Stimulated activated CD8-positive, alpha-beta memory T cell treated with anti-CD3 and anti-CD28 coated beads, Interleukin-15, amount 100 ng/mL, for 48 hours (primary cell): ENCODE measurements at regions not wholly inside any gene's neighbourhood (a gene's known extent, or its start where the extent isn't known, plus 50 kb on each side); places are given as distances from the start of the nearest gene placed in this dataset.
A peak's percentile ranks its signal among the peaks of the same experiment; 100 is the strongest.
"Not testable (repeated sequence)": the region's sequence is repeated elsewhere in the genome, so short reads cannot be mapped to it uniquely, and the experiment has no call there.

Experiments used
- DNase-seq, 2 donors: peaks; one replicate each; pipeline ENCODE4 v3.0.0-alpha.2; 2020; ENCODE audit warnings: low read depth in 2 of 2

GRCh38 chr2:234406085-234406484 lies 90.8 kb downstream of the ARL4C start:
- no peak for DNase-seq

DNA sequence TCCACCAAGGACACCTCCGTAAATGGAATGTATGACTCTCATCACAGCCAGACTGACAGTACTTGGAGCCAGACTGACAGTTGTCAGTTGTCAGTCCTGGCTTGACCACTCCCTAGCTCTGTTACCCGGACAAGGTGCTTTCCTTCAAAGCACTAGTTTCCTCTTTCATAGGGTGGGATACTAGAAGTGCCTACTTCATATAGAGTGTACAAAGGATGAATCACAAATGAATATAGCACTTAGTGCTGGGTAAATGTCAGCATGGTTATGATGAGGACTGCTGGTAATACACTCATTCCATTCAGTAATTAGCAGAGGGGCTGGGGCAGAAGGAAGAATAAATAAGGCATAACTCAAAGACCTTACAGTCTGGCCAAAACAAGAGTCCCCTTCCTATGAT lies 91.4 kb downstream of the ARL4C start:
- DNase-seq: no peak

DNA sequence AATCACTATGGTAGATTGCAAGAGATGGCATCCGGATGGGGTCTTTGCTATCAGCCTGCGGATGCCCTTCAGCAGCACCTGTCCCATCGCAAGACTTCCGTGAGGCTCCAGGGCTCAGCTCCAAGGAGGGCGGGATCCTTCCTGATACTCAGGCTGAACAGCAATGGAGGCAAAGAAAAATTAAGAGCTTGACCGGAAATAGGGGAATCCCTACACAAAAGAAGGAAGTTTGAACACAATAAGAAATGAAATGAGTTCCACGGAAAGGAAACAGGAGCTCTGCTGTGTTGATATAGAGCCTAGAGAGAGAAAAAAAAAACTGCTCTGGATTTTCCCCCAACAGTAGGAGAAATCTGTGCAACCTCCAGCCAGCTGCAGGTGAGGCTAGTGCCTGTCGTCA lies 91.9 kb downstream of the ARL4C start:
- DNase-seq: no peak

DNA sequence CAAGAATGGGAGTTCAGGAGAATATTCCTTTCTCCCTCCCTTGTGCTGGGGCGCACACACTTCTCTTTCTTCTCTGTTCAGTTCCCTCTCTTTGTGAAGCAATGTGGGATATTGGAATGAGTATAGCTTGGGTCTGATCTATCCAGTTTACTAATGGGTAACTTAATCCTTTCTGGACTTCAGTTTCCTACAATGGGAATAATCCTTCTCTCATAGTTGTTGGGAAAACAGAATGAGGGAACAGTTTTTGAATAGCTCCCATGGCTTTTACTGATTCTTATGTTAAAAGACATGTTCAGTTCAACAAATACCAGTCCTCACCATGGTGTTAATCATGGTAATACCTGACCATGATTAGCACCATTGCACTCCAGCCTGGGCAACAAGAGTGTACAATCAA lies 93.1 kb downstream of the ARL4C start:
- no peak for DNase-seq

GRCh38 chr2:234403074-234403473 lies 93.8 kb downstream of the ARL4C start:
- no peak for DNase-seq

- no peak for DNase-seq
These were observed 95.5 kb downstream of the ARL4C start for GRCh38 chr2:234401426-234401825.

DNA sequence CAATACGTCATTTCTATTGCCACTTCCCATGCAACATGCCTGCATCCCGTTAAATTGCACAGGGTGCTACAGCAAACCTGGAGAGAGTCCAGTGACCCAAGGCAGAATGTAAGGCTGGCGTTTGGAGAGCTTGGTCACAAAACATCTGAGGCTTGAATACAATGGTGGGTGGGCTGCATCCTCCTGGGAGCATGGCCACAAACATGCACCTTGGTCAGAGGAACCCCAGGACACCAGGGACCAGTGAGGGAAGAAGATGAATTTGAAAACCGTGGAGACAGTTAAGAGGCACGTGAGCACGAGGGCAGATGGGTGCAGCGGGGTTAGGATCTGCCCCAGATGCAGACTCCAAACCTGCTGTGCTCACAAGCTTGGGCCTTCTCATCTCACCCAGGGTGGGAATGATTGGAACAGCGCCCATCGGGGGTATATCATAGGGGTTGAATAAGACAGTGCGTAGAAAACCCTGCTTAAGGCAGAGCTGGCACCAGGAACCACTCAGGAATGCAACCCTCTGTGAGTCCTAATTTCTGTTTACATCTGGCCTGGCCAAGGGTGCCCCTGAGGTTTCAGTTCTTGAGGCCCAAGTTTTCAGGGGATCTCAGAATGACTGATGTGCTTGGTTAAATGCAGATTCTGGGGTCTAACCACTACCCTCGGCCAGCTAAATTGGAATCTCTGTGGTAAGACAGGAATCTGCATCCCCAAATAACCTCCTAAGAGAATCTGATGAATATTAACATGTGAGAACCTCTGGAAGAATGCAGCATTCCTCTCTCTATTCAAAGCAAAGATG lies 97.2 kb downstream of the ARL4C start:
- DNase-seq: peak in 1 of 2 donors; percentile 5

DNA sequence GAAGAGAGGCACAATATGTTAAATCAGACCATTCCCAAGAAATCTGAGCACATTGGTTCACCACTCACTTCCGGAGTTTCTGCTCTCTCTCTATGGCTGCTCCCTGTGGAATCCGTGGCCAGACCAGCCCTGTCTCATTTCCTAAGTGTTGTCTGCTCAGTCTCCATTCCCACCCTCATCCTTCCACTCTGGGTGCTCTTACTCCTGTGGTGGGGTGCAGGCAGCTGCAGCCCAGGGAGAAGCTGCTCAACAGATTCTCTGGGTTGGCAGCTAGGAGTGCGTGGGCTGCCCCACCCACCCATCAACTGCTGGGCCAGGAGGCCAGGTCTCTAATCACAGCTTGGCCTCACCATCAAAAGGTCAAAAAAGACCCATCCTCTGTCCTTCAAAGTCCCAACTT lies 98.3 kb downstream of the ARL4C start:
- DNase-seq: no peak

DNA sequence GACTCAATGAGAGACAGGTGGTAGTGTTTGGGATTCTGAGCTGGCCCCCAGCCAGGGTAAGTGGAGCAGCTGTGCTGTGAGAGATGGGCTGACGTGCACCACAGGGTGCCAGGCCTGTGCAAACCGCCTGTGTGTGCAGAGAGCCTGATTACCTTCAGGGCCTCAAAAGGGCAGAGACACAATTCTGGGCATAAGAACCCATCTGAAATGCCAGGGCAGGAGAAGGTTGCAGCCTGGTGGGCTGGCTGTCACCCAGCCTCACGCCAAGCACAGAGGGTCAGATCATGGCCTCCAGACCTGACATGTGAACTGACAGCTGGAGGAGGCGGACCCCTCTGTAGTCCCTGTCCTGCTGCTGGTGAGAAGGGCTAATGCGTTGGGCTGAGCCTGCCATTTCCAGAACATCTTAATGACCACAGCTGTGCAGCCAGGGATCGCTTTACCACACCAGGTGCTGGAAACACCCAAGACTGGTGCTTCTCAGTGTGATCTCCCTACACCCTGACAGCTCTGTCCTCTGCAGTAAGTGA lies 100.9 kb downstream of the ARL4C start:
- DNase-seq: no peak

GRCh38 chr2:234394450-234394849 lies 102.4 kb downstream of the ARL4C start:
- DNase-seq: no peak

- DNase-seq: no peak
These were observed 103.5 kb downstream of the ARL4C start for GRCh38 chr2:234393354-234393753.

DNA sequence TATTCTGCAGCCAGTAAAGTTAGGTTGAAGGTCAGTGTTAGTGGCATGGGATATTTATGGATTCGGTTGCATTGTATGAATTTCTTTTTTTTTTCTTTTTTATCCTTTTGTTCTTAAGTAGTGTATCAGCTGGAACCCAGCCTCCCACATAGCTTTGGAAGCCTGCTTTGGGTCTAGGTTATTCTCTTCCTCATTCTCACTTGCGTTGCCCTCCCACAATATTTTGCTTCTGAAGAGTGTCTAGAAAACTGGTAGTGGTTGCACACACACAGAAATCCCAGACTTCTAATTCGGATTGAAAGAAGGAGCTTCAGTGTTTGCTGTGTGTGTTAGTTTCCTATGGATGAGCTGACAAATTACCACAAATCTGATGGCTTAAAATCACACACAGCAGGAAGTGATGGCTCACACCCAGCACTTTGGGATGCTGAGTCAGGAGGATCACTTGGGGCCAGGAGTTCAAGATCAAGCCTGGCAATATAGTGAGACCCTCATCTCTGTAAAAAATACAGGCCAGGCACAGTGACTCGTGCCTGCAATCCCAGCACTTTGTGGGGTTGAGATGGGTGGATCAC lies 104.8 kb downstream of the ARL4C start:
- DNase-seq: no peak

- no peak for DNase-seq
These were observed 105.3 kb downstream of the ARL4C start for GRCh38 chr2:234391625-234392024.

- DNase-seq: not testable (repeated sequence)
These were observed 107.2 kb downstream of the ARL4C start for GRCh38 chr2:234389661-234390060.

DNA sequence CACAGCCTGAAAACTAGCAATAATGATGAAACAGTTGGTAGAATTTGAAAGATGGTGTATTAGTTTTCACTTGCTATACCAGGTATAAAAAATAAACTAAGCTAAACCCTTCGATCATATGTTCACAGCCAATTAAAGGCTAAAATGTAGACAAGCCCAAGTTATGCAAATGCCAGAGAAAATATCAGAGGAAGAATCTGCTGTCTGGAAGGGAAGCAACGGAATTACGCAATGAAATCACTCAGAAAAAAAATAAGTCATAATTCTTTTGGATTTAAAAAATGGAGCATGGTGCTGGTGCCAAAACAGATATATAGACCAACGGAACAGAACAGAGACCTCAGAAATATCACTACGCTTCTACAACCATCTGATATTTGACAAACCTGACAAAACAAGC lies 108.3 kb downstream of the ARL4C start:
- DNase-seq: no peak

- DNase-seq: no peak
These were observed 109.9 kb downstream of the ARL4C start for GRCh38 chr2:234386971-234387370.

- no peak for DNase-seq
These were observed 114.8 kb downstream of the ARL4C start for GRCh38 chr2:234382131-234382530.

GRCh38 chr2:234378958-234379357 lies 117.9 kb downstream of the ARL4C start:
- DNase-seq: not testable (repeated sequence)

DNA sequence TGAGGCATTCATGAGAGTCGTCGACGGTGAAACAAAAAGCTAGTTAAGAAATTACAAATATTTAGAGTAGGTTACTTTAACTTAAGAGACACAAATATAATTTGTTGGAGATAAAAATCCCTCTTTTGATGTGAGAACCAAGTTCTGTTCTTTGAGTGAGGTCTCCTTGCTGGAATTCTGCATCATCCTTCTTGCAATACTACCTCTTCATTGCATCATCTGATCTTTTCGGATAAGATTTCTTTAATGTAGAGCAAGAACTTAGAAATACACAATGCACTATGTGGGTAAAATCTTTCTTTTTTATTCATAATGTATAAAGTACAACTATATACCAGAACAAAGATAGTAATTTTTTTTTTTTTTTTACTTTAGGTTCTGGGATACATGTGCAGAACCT lies 118.4 kb downstream of the ARL4C start:
- DNase-seq: no peak

DNA sequence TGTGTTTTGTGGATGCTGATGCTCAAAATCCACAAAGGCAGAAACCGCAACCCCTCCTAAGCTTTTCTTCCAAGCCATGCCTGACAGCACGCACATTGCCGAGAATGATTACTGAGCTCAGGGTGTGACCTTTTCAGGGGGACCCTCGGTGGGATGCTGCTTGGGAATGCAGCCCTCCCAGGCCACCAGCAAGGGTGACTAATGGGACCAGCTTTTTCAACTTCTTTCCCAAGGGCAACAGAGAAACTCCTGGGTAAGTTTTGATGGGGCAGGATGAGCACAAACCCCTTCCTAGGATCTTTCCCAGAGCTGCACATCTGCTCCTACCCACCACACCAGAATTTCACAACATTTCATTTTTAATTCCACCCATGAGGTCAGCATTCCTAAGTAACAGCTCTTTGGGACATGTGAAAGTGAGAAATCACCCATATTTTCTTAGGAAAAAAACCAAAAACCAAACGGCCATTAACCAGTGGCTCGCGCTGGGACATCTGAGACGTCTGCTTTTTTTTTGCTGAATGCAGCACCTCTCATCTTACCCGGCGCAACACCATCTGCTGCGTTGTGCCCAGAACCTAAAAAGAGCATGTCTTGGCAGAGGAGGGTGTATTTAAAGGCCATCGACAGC lies 119.0 kb downstream of the ARL4C start:
- DNase-seq: no peak

GRCh38 chr2:234376229-234376628 lies 120.7 kb downstream of the ARL4C start:
- no peak for DNase-seq

DNA sequence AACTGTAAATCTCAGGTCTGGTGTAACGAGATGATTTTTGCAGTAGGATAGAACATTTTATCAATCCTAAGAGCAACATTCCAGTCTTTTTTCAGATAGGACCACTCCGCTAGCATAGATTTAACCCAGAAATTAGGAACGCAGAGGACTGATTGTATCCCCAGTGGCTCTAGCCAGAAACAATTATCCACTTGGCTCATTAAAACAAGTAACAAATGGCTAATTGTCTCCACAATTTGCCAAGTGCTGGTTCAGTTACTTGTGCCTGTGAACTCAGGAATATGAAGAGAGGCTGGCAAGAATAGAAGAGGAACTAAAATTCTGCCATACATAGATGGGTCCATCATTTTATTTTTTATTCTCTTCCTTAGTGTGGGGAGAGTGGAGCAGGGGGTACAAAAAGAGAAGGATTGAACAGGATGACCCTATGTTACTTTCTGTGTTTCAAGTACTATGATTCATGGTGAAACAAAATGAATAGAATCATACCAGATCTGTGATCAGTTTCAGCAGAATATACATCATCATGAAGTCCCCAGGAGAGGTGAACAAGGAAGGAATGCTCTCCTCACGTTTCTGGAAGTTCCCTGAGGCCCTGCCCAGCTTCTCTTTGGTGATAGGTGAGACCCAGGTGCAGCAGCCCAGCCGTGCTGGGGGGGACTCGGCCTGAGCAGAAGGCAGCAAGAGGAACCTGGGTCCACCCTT lies 121.6 kb downstream of the ARL4C start:
- DNase-seq: no peak
